ENCODE measurements at regions not wholly inside any gene's neighbourhood (a gene's known extent, or its start where the extent isn't known, plus 50 kb on each side); places are given as distances from the start of the nearest gene placed in this dataset.

DNA sequence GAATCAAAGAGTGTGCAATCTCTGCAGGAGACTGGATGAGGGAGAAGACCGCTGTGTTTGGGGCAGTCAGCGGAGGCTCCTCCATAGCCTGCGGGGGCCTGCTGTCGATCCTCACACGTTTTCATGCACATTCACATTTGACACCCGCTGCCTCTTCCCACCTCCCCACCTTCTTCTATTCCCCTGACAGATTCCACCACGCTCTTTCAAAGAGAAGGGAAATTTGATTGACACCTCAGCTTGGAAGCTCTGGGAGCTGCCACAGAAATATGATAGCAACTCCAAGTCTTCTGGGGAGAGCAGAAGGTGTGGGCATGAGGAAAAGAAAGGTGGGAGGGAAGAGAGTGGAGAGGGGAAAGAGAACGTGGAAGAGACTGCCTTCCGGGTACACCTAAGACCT lies 87.5 kb downstream of the BOD1L2 start:
- TF ChIP-seq YY1 (tag by site-specific recombination; IDR thresholded peaks at IDR 0.05) (no peak), ZIC2 (tag by site-specific recombination; IDR thresholded peaks at IDR 0.05) (no peak), KLF9 (tag by site-specific recombination; IDR thresholded peaks at IDR 0.05; ENCODE audit: low read depth) (no peak), ZNF561 (tag by site-specific recombination; IDR thresholded peaks at IDR 0.05; ENCODE audit: borderline replicate concordance) (no peak)
- TF ChIP-seq, protein P1, sequence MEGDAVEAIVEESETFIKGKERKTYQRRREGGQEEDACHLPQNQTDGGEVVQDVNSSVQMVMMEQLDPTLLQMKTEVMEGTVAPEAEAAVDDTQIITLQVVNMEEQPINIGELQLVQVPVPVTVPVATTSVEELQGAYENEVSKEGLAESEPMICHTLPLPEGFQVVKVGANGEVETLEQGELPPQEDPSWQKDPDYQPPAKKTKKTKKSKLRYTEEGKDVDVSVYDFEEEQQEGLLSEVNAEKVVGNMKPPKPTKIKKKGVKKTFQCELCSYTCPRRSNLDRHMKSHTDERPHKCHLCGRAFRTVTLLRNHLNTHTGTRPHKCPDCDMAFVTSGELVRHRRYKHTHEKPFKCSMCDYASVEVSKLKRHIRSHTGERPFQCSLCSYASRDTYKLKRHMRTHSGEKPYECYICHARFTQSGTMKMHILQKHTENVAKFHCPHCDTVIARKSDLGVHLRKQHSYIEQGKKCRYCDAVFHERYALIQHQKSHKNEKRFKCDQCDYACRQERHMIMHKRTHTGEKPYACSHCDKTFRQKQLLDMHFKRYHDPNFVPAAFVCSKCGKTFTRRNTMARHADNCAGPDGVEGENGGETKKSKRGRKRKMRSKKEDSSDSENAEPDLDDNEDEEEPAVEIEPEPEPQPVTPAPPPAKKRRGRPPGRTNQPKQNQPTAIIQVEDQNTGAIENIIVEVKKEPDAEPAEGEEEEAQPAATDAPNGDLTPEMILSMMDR (tag by site-specific recombination; IDR thresholded peaks at IDR 0.05): no peak
- TF ChIP-seq, protein P2, sequence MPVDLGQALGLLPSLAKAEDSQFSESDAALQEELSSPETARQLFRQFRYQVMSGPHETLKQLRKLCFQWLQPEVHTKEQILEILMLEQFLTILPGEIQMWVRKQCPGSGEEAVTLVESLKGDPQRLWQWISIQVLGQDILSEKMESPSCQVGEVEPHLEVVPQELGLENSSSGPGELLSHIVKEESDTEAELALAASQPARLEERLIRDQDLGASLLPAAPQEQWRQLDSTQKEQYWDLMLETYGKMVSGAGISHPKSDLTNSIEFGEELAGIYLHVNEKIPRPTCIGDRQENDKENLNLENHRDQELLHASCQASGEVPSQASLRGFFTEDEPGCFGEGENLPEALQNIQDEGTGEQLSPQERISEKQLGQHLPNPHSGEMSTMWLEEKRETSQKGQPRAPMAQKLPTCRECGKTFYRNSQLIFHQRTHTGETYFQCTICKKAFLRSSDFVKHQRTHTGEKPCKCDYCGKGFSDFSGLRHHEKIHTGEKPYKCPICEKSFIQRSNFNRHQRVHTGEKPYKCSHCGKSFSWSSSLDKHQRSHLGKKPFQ (tag by site-specific recombination; IDR thresholded peaks at IDR 0.05): no peak
